Hippocampal formation (tissue), 2 donors: ENCODE measurements at regions not wholly inside any gene's neighbourhood (a gene's known extent, or its start where the extent isn't known, plus 50 kb on each side); places are given as distances from the start of the nearest gene placed in this dataset.

Experiments
- DNase-seq, 2 donors: peaks; one replicate each; lab custom pipeline; 2025; lab: John Stamatoyannopoulos, UW

GRCh38 chr4:151894246-151894645, 133.4 kb upstream of the GATB start:
- no peak for DNase-seq

GRCh38 chr4:151888367-151888866, 127.6 kb upstream of the GATB start:
- DNase-seq = no peak

- DNase-seq = no peak
Observed at GRCh38 chr4:151887816-151888180, 127.0 kb upstream of the GATB start.

- peak in 1 of 2 donors; percentile 51 for DNase-seq
Observed at GRCh38 chr4:151887031-151887815, 126.4 kb upstream of the GATB start.

GRCh38 chr4:151885123-151885522, 124.3 kb upstream of the GATB start:
- DNase-seq = no peak

GRCh38 chr4:151883747-151884146, 122.9 kb upstream of the GATB start:
- no peak for DNase-seq

- no peak for DNase-seq
Observed at GRCh38 chr4:151882072-151882803, 121.4 kb upstream of the GATB start.

- no peak for DNase-seq
Observed at GRCh38 chr4:151879705-151880445, 119.1 kb upstream of the GATB start.

- no peak for DNase-seq
Observed at GRCh38 chr4:151876381-151876988, 115.7 kb upstream of the GATB start.

GRCh38 chr4:151874328-151874727, 113.5 kb upstream of the GATB start:
- no peak for DNase-seq

GRCh38 chr4:151866592-151866918, 105.7 kb upstream of the GATB start:
- peak in 1 of 2 donors; percentile 8 for DNase-seq

GRCh38 chr4:151865744-151866591, 105.2 kb upstream of the GATB start:
- peak in 1 of 2 donors; percentile 40 for DNase-seq

- peak; percentile 43 to 64 for DNase-seq
Observed at GRCh38 chr4:151865312-151865711, 104.5 kb upstream of the GATB start.

- no peak for DNase-seq
Observed at GRCh38 chr4:151864068-151864467, 103.3 kb upstream of the GATB start.

GRCh38 chr4:151862766-151863165, 102.0 kb upstream of the GATB start:
- no peak for DNase-seq

GRCh38 chr4:151860561-151861093, 99.8 kb upstream of the GATB start:
- DNase-seq = peak in 1 of 2 donors; percentile 41

- DNase-seq = no peak
Observed at GRCh38 chr4:151859641-151860040, 98.8 kb upstream of the GATB start.

- DNase-seq = no peak
Observed at GRCh38 chr4:151858356-151858755, 97.5 kb upstream of the GATB start.

- no peak for DNase-seq
Observed at GRCh38 chr4:151857368-151857767, 96.6 kb upstream of the GATB start.

- DNase-seq = no peak
Observed at GRCh38 chr4:151855747-151856146, 94.9 kb upstream of the GATB start.

GRCh38 chr4:151854731-151855130, 93.9 kb upstream of the GATB start:
- DNase-seq = no peak
